ENCODE measurements at regions not wholly inside any gene's neighbourhood (a gene's known extent, or its start where the extent isn't known, plus 50 kb on each side); places are given as distances from the start of the nearest gene placed in this dataset.

- Mint-ChIP-seq H3K4me3 (ENCODE audit: unreplicated experiment) (no peak overlapping the region), H3K4me1 (ENCODE audit: low read depth, unreplicated experiment) (no peaks in the 10 kb centered on the region), H3K27me3 (ENCODE audit: insufficient read depth, unreplicated experiment) (no peaks in the 10 kb centered on the region), H3K9me3 (ENCODE audit: unreplicated experiment) (peaks cover 57% of the 10 kb centered on the region), H3K27ac (ENCODE audit: unreplicated experiment) (no peak overlapping the region), H3K36me3 (ENCODE audit: insufficient read depth, unreplicated experiment) (no peaks in the 10 kb centered on the region)
- BruUV-seq (replicated peaks): no TSS peak
- no peak for DNase-seq
- Histone ChIP-seq H3K36me3 (ENCODE audit: control insufficient read depth, insufficient read depth, low read length) (no peaks in the 10 kb centered on the region), H3K4me1 (no peaks in the 10 kb centered on the region), H3K4me3 (ENCODE audit: low read depth, low read length) (no peak overlapping the region), H3K9me3 (peaks cover 15% of the 10 kb centered on the region), H3K27me3 (replicated peaks; ENCODE audit: control insufficient read depth, insufficient read depth, low read length) (no peaks in the 10 kb centered on the region)
- TF ChIP-seq CTCF (IDR thresholded peaks at IDR 0.05; ENCODE audit: insufficient read depth in 1 of 2, low read depth in 1 of 2, low read length in 1 of 2, severe bottlenecking in 1 of 2, unreplicated experiment in 1 of 2): no peak
- ChIA-PET CTCF (no interaction called here), POLR2A (no interaction called here)
- intact Hi-C loops (cut with micrococcal nuclease; ENCODE audit: unreplicated experiment): no loop called here
Observed at GRCh38 chr10:37640301-37640700, 217.1 kb downstream of the ZNF248 start.

GRCh38 chr10:37639200-37639599 is 218.2 kb downstream of the ZNF248 start:
- CTCF ChIA-PET: no interaction called here

GRCh38 chr10:37638569-37638968 is 218.8 kb downstream of the ZNF248 start:
- H3K4me1 ChIP-seq: no peaks in the 10 kb centered on the region
- H3K36me3 ChIP-seq (ENCODE audit: control insufficient read depth, insufficient read depth, low read length): no peaks in the 10 kb centered on the region
- H3K27ac Mint-ChIP-seq (ENCODE audit: unreplicated experiment): no peak overlapping the region
- H3K4me1 Mint-ChIP-seq (ENCODE audit: low read depth, unreplicated experiment): no peaks in the 10 kb centered on the region
- no peaks in the 10 kb centered on the region for H3K27me3 Mint-ChIP-seq (ENCODE audit: insufficient read depth, unreplicated experiment)
- DNase-seq: no peak
- intact Hi-C loops (cut with micrococcal nuclease; ENCODE audit: unreplicated experiment): no loop called here
- no peak overlapping the region for H3K4me3 ChIP-seq (ENCODE audit: low read depth, low read length)
- no peak for TF ChIP-seq CTCF (IDR thresholded peaks at IDR 0.05; ENCODE audit: insufficient read depth in 1 of 2, low read depth in 1 of 2, low read length in 1 of 2, severe bottlenecking in 1 of 2, unreplicated experiment in 1 of 2)
- H3K36me3 Mint-ChIP-seq (ENCODE audit: insufficient read depth, unreplicated experiment): no peaks in the 10 kb centered on the region
- peaks cover 27% of the 10 kb centered on the region for H3K9me3 ChIP-seq
- peaks cover 61% of the 10 kb centered on the region for H3K9me3 Mint-ChIP-seq (ENCODE audit: unreplicated experiment)
- ChIA-PET POLR2A (no interaction called here), CTCF (no interaction called here)
- no peaks in the 10 kb centered on the region for H3K27me3 ChIP-seq (replicated peaks; ENCODE audit: control insufficient read depth, insufficient read depth, low read length)
- H3K4me3 Mint-ChIP-seq (ENCODE audit: unreplicated experiment): no peak overlapping the region
- no TSS peak for BruUV-seq (replicated peaks)

More at GRCh38 chr10:37639200-37639599, 218.2 kb downstream of the ZNF248 start:
- BruUV-seq (replicated peaks): no TSS peak
- POLR2A ChIA-PET: no interaction called here
- no peak overlapping the region for H3K4me3 Mint-ChIP-seq (ENCODE audit: unreplicated experiment)
- no peak overlapping the region for H3K27ac Mint-ChIP-seq (ENCODE audit: unreplicated experiment)
- no peak overlapping the region for H3K4me3 ChIP-seq (ENCODE audit: low read depth, low read length)
- no peaks in the 10 kb centered on the region for H3K36me3 Mint-ChIP-seq (ENCODE audit: insufficient read depth, unreplicated experiment)
- intact Hi-C loops (cut with micrococcal nuclease; ENCODE audit: unreplicated experiment): no loop called here
- H3K9me3 ChIP-seq: peaks cover 22% of the 10 kb centered on the region
- H3K4me1 ChIP-seq: no peaks in the 10 kb centered on the region
- no peak for TF ChIP-seq CTCF (IDR thresholded peaks at IDR 0.05; ENCODE audit: insufficient read depth in 1 of 2, low read depth in 1 of 2, low read length in 1 of 2, severe bottlenecking in 1 of 2, unreplicated experiment in 1 of 2)
- no peaks in the 10 kb centered on the region for H3K4me1 Mint-ChIP-seq (ENCODE audit: low read depth, unreplicated experiment)
- no peaks in the 10 kb centered on the region for H3K36me3 ChIP-seq (ENCODE audit: control insufficient read depth, insufficient read depth, low read length)
- H3K27me3 ChIP-seq (replicated peaks; ENCODE audit: control insufficient read depth, insufficient read depth, low read length): no peaks in the 10 kb centered on the region
- H3K27me3 Mint-ChIP-seq (ENCODE audit: insufficient read depth, unreplicated experiment): no peaks in the 10 kb centered on the region
- DNase-seq: no peak
- H3K9me3 Mint-ChIP-seq (ENCODE audit: unreplicated experiment): peaks cover 64% of the 10 kb centered on the region

All from Caco-2 (cell line).